ENCODE measurements at regions not wholly inside any gene's neighbourhood (a gene's known extent, or its start where the extent isn't known, plus 50 kb on each side); places are given as distances from the start of the nearest gene placed in this dataset.

DNA sequence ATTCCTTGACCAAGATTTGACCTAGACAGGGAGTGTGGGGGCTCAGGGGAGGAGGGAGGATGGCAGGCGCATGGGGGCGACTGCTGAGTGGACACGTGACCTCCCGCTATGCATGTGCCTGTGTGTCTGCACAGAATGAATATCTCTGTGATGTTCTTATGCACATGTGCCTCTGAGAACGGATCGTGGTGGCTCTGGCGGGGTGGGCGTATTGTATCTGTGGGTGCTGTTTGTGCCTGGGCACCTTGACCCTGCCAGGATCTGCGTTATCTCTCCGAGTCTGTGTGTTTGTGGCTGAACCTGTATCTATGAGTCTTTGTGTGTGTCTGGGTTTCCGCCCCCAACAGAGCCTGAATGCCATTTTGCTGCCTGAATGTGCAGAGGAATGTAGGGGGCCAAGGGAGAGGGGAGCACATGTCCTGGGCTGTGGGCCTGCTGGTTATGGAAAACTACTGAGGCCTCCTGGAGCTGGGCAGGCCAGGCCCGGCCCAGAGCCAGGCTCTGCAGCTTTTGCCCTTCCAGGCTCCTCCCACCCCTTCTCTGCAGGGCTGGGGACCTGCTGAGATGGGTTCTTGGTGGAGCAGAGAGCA lies 102.5 kb downstream of the EBNA1BP2 start:
- TF ChIP-seq POLR2AphosphoS5 (IDR thresholded peaks at IDR 0.05; ENCODE audit: low read depth, low read length) (no peak), SIN3A (IDR thresholded peaks at IDR 0.05; ENCODE audit: borderline replicate concordance, insufficient read depth, low read depth, low read length) (no peak)

Measured in Panc1 (cell line).